RWPE2 (cell line): ENCODE measurements at regions not wholly inside any gene's neighbourhood (a gene's known extent, or its start where the extent isn't known, plus 50 kb on each side); places are given as distances from the start of the nearest gene placed in this dataset.

Experiments
- ATAC-seq: fragments of 200-7000 bp; cut with Tn5 transposase; 3 replicates; pipeline ENCODE4 v1.9.1; 2021; ENCODE audit warnings: low read depth
- DNase-seq: peaks from one replicate; pipeline ENCODE4 v3.0.0-alpha.2; 2020; ENCODE audit warnings: low spot score
- H3K27ac ChIP-seq: fragments of 450-650 bp; 2 replicates; pipeline ENCODE4 v1.5.1; 2017; ENCODE audit warnings: mild to moderate bottlenecking; ENCODE audit not compliant: poor library complexity, severe bottlenecking
- H3K27me3 ChIP-seq: fragments of 250-450 bp; sonication (Bioruptor Pico); 2 replicates; pipeline ENCODE4 v1.5.1; 2021; ENCODE audit warnings: mild to moderate bottlenecking, moderate library complexity; ENCODE audit not compliant: insufficient read depth, poor library complexity, severe bottlenecking
- H3K36me3 ChIP-seq: fragments of 250-450 bp; sonication (Bioruptor Pico); 2 replicates; pipeline ENCODE4 v1.5.1; 2020; ENCODE audit warnings: low read depth, mild to moderate bottlenecking, moderate library complexity
- H3K4me1 ChIP-seq: fragments of 250-450 bp; sonication (Bioruptor Pico); 2 replicates; pipeline ENCODE4 v1.5.1; 2021; ENCODE audit warnings: mild to moderate bottlenecking, moderate library complexity; ENCODE audit not compliant: insufficient read depth, poor library complexity, severe bottlenecking
- H3K4me3 ChIP-seq: fragments of 250-450 bp; sonication (Bioruptor Pico); 2 replicates; pipeline ENCODE4 v1.5.1; 2021; ENCODE audit warnings: mild to moderate bottlenecking, moderate library complexity; ENCODE audit not compliant: severe bottlenecking
- H3K9me3 ChIP-seq: fragments of 250-450 bp; sonication (Bioruptor Pico); 2 replicates; pipeline ENCODE4 v1.5.1; 2021; ENCODE audit warnings: mild to moderate bottlenecking, moderate library complexity; ENCODE audit not compliant: severe bottlenecking
- CTCF ChIP-seq: fragments of 450-650 bp; IDR thresholded peaks from one replicate; pipeline ENCODE4 v1.5.1; 2017; ENCODE audit warnings: mild to moderate bottlenecking, moderate library complexity; ENCODE audit not compliant: poor library complexity, severe bottlenecking

GRCh38 chr15:37870711-37871110 lies 63.7 kb upstream of the TMCO5A start:
- no peak for TF ChIP-seq CTCF
- ATAC-seq = no peak
- Histone ChIP-seq H3K27ac (no peak overlapping the region), H3K4me1 (no peaks in the 10 kb centered on the region), H3K36me3 (no peaks in the 10 kb centered on the region), H3K9me3 (no peaks in the 10 kb centered on the region), H3K4me3 (no peak overlapping the region), H3K27me3 (peaks cover 66% of the 10 kb centered on the region)
- DNase-seq = no peak

- ATAC-seq = no peak
- Histone ChIP-seq H3K9me3 (no peaks in the 10 kb centered on the region), H3K36me3 (no peaks in the 10 kb centered on the region), H3K27ac (no peak overlapping the region), H3K27me3 (peaks cover 75% of the 10 kb centered on the region), H3K4me1 (peaks cover 11% of the 10 kb centered on the region), H3K4me3 (no peak overlapping the region)
- no peak for DNase-seq
- TF ChIP-seq CTCF = no peak
Measured at GRCh38 chr15:37872661-37873060, 61.8 kb upstream of the TMCO5A start.

GRCh38 chr15:37873336-37873735 lies 61.1 kb upstream of the TMCO5A start:
- TF ChIP-seq CTCF = no peak
- Histone ChIP-seq H3K9me3 (no peaks in the 10 kb centered on the region), H3K36me3 (no peaks in the 10 kb centered on the region), H3K27me3 (peaks cover 75% of the 10 kb centered on the region), H3K4me1 (peaks cover 15% of the 10 kb centered on the region), H3K27ac (no peak overlapping the region), H3K4me3 (no peak overlapping the region)
- ATAC-seq (no peak), DNase-seq (no peak)

GRCh38 chr15:37876900-37877299 lies 57.5 kb upstream of the TMCO5A start:
- ATAC-seq = no peak
- H3K36me3 ChIP-seq = no peaks in the 10 kb centered on the region
- no peak for DNase-seq
- H3K27ac ChIP-seq = no peak overlapping the region
- H3K4me1 ChIP-seq = peaks cover 15% of the 10 kb centered on the region
- no peak for TF ChIP-seq CTCF
- peaks cover 58% of the 10 kb centered on the region for H3K27me3 ChIP-seq
- no peaks in the 10 kb centered on the region for H3K9me3 ChIP-seq
- H3K4me3 ChIP-seq = no peak overlapping the region

GRCh38 chr15:37877851-37878741 lies 56.3 kb upstream of the TMCO5A start:
- no peaks in the 10 kb centered on the region for H3K9me3 ChIP-seq
- no peak for TF ChIP-seq CTCF
- H3K27ac ChIP-seq = no peak overlapping the region
- peaks cover 15% of the 10 kb centered on the region for H3K4me1 ChIP-seq
- no peaks in the 10 kb centered on the region for H3K36me3 ChIP-seq
- H3K4me3 ChIP-seq = no peak overlapping the region
- no peak for DNase-seq
- peak; percentile 94 for ATAC-seq
- H3K27me3 ChIP-seq = peaks cover 47% of the 10 kb centered on the region
